ENCODE measurements at regions not wholly inside any gene's neighbourhood (a gene's known extent, or its start where the extent isn't known, plus 50 kb on each side); places are given as distances from the start of the nearest gene placed in this dataset.
A peak's percentile ranks its signal among the peaks of the same experiment; 100 is the strongest.

GRCh38 chr17:72539981-72540897 is 419.4 kb downstream of the SOX9 start:
- TF ChIP-seq CTCF (IDR thresholded peaks at IDR 0.05) (peak; percentile 50 to 100 (median 94)), POLR2A (IDR thresholded peaks at IDR 0.05) (peak in 1 of 2 donors; percentile 50)

All from thyroid gland (tissue), 4 donors.